ENCODE measurements at regions not wholly inside any gene's neighbourhood (a gene's known extent, or its start where the extent isn't known, plus 50 kb on each side); places are given as distances from the start of the nearest gene placed in this dataset.

GRCh38 chr10:130576427-130576826, 440.2 kb downstream of the GLRX3 start:
- TF ChIP-seq EP300 (IDR thresholded peaks at IDR 0.05) (no peak), POLR2A (IDR thresholded peaks at IDR 0.05) (no peak), CTCF (IDR thresholded peaks at IDR 0.05) (no peak)

GRCh38 chr10:130577039-130577438, 440.8 kb downstream of the GLRX3 start:
- H3K9me3 ChIP-seq, result no peaks in the 10 kb centered on the region
- H3K27me3 ChIP-seq, result no peaks in the 10 kb centered on the region
- WGBS, 3 donors, result 81 to 89% (median 87%) methylated on average over 8 of the region's 8 CpGs
- intact Hi-C loops (cut with DNase I), result no loop called here
- no peak overlapping the region for H3K27ac ChIP-seq
- H3K36me3 ChIP-seq, result no peaks in the 10 kb centered on the region
- H3K4me1 ChIP-seq (ENCODE audit: insufficient read depth), result no peaks in the 10 kb centered on the region
- H3K4me3 ChIP-seq, result no peak overlapping the region
- TF ChIP-seq CTCF (IDR thresholded peaks at IDR 0.05) (no peak), POLR2A (IDR thresholded peaks at IDR 0.05) (no peak), EP300 (IDR thresholded peaks at IDR 0.05) (no peak)
- DNase-seq, result no peak

More at GRCh38 chr10:130576427-130576826, 440.2 kb downstream of the GLRX3 start:
- Histone ChIP-seq H3K4me1 (ENCODE audit: insufficient read depth) (no peaks in the 10 kb centered on the region), H3K4me3 (no peak overlapping the region), H3K36me3 (no peaks in the 10 kb centered on the region), H3K27ac (no peak overlapping the region), H3K27me3 (no peaks in the 10 kb centered on the region), H3K9me3 (no peaks in the 10 kb centered on the region)
- intact Hi-C loops (cut with DNase I), result no loop called here
- 59 to 86% (median 84%) methylated on average over 8 of the region's 8 CpGs for WGBS, 3 donors
- no peak for DNase-seq

GRCh38 chr10:130578532-130579289, 442.5 kb downstream of the GLRX3 start:
- intact Hi-C loops (cut with DNase I), result no loop called here
- Histone ChIP-seq H3K4me1 (ENCODE audit: insufficient read depth) (no peaks in the 10 kb centered on the region), H3K4me3 (no peak overlapping the region), H3K36me3 (no peaks in the 10 kb centered on the region), H3K27me3 (no peaks in the 10 kb centered on the region), H3K9me3 (no peaks in the 10 kb centered on the region), H3K27ac (no peak overlapping the region)
- 81 to 88% (median 87%) methylated on average over 11 of the region's 11 CpGs for WGBS, 3 donors
- no peak for TF ChIP-seq CTCF (IDR thresholded peaks at IDR 0.05)
- TF ChIP-seq POLR2A (IDR thresholded peaks at IDR 0.05), result no peak
- TF ChIP-seq EP300 (IDR thresholded peaks at IDR 0.05), result no peak
- DNase-seq, result no peak

GRCh38 chr10:130579913-130580312, 443.7 kb downstream of the GLRX3 start:
- Histone ChIP-seq H3K27me3 (no peaks in the 10 kb centered on the region), H3K27ac (no peak overlapping the region), H3K36me3 (no peaks in the 10 kb centered on the region), H3K4me3 (no peak overlapping the region), H3K4me1 (ENCODE audit: insufficient read depth) (no peaks in the 10 kb centered on the region), H3K9me3 (no peaks in the 10 kb centered on the region)
- intact Hi-C loops (cut with DNase I), result no loop called here
- TF ChIP-seq EP300 (IDR thresholded peaks at IDR 0.05) (no peak), POLR2A (IDR thresholded peaks at IDR 0.05) (no peak), CTCF (IDR thresholded peaks at IDR 0.05) (no peak)
- DNase-seq, result no peak
- 47 to 53% (median 50%) methylated on average over 4 of the region's 4 CpGs for WGBS, 3 donors

All from ovary (tissue), 7 donors.